H9 (cell line): ENCODE measurements at regions not wholly inside any gene's neighbourhood (a gene's known extent, or its start where the extent isn't known, plus 50 kb on each side); places are given as distances from the start of the nearest gene placed in this dataset.

Experiments
- DNase-seq: peaks from one replicate; pipeline ENCODE4 v3.0.0-alpha.2; 2017
- H2AFZ ChIP-seq: one replicate; pipeline ENCODE4 v1.6.1; 2013; ENCODE audit warnings: mild to moderate bottlenecking, low read length, control low read depth, moderate library complexity
- H2AK5ac ChIP-seq: 2 replicates; pipeline ENCODE4 v1.6.1; 2013; ENCODE audit warnings: low read length, control low read depth, mixed read lengths; ENCODE audit not compliant: insufficient read length
- H2BK120ac ChIP-seq: one replicate; pipeline ENCODE4 v1.6.1; 2013; ENCODE audit warnings: low read depth, mild to moderate bottlenecking, low read length, control low read depth, inconsistent platforms; ENCODE audit not compliant: poor library complexity, severe bottlenecking
- H2BK12ac ChIP-seq: 2 replicates; pipeline ENCODE4 v1.6.1; 2013; ENCODE audit warnings: low read length, control low read depth, mixed read lengths, low read depth; ENCODE audit not compliant: insufficient read length
- H2BK15ac ChIP-seq: 2 replicates; pipeline ENCODE4 v1.6.1; 2013; ENCODE audit warnings: low read depth, low read length, control low read depth
- H2BK20ac ChIP-seq: one replicate; pipeline ENCODE4 v1.6.1; 2013; ENCODE audit warnings: low read depth, mild to moderate bottlenecking, low read length, control low read depth, inconsistent platforms; ENCODE audit not compliant: poor library complexity, severe bottlenecking
- H2BK5ac ChIP-seq: 2 replicates; pipeline ENCODE4 v1.6.1; 2013; ENCODE audit warnings: low read length, control low read depth, mixed read lengths; ENCODE audit not compliant: insufficient read length
- H3K14ac ChIP-seq: 2 replicates; pipeline ENCODE4 v1.6.1; 2013; ENCODE audit warnings: low read length, control low read depth; ENCODE audit not compliant: insufficient read depth
- H3K18ac ChIP-seq: 2 replicates; pipeline ENCODE4 v1.6.1; 2013; ENCODE audit warnings: low read depth, mild to moderate bottlenecking, mixed read lengths, low read length, control low read depth; ENCODE audit not compliant: insufficient read length
- H3K23ac ChIP-seq: 2 replicates; pipeline ENCODE4 v1.6.1; 2013; ENCODE audit warnings: low read length, control low read depth, mixed read lengths, low read depth; ENCODE audit not compliant: insufficient read length
- H3K23me2 ChIP-seq: 2 replicates; pipeline ENCODE4 v1.6.1; 2013; ENCODE audit warnings: low read depth, mild to moderate bottlenecking, mixed read lengths, low read length, control low read depth; ENCODE audit not compliant: insufficient read length, poor library complexity, severe bottlenecking
- H3K27ac ChIP-seq: 2 replicates; pipeline ENCODE4 v1.5.1; 2013; ENCODE audit warnings: low read length, control low read depth, mixed read lengths, low read depth; ENCODE audit not compliant: insufficient read length
- H3K27me3 ChIP-seq: 2 replicates; pipeline ENCODE4 v1.6.1; 2013; ENCODE audit warnings: low read length, control low read depth, inconsistent platforms; ENCODE audit not compliant: insufficient read depth
- H3K4ac ChIP-seq: 2 replicates; pipeline ENCODE4 v1.6.1; 2013; ENCODE audit warnings: low read depth, mild to moderate bottlenecking, control low read depth, inconsistent platforms, low read length, moderate library complexity
- H3K4me1 ChIP-seq: 2 replicates; pipeline ENCODE4 v1.6.1; 2013; ENCODE audit warnings: low read length, control low read depth, inconsistent platforms; ENCODE audit not compliant: insufficient read depth
- H3K4me2 ChIP-seq: 2 replicates; pipeline ENCODE4 v1.6.1; 2013; ENCODE audit warnings: low read length, control low read depth, mixed read lengths; ENCODE audit not compliant: insufficient read length, insufficient read depth
- H3K56ac ChIP-seq: 2 replicates; pipeline ENCODE4 v1.6.1; 2013; ENCODE audit warnings: low read depth, mild to moderate bottlenecking, mixed read lengths, low read length, control low read depth; ENCODE audit not compliant: insufficient read length
- H3K79me1 ChIP-seq: 2 replicates; pipeline ENCODE4 v1.6.1; 2013; ENCODE audit warnings: low read depth, mild to moderate bottlenecking, moderate library complexity, low read length, control low read depth, inconsistent platforms; ENCODE audit not compliant: insufficient read depth, poor library complexity, severe bottlenecking
- H3K79me2 ChIP-seq: 2 replicates; pipeline ENCODE4 v1.6.1; 2013; ENCODE audit warnings: low read length, control low read depth, inconsistent platforms; ENCODE audit not compliant: insufficient read depth
- H3K9ac ChIP-seq: 2 replicates; pipeline ENCODE4 v1.6.1; 2013; ENCODE audit warnings: low read length, control low read depth, mixed read lengths; ENCODE audit not compliant: insufficient read length; ENCODE audit errors: extremely low read depth
- H3K9me3 ChIP-seq: one replicate; pipeline ENCODE4 v1.6.1; 2013; ENCODE audit warnings: low read depth, low read length, inconsistent platforms; ENCODE audit not compliant: control insufficient read depth
- H3T11ph ChIP-seq: one replicate; pipeline ENCODE4 v1.6.1; 2013; ENCODE audit warnings: mild to moderate bottlenecking, low read length, control low read depth, inconsistent platforms
- H4K20me1 ChIP-seq: one replicate; pipeline ENCODE4 v1.6.1; 2013; ENCODE audit not compliant: control insufficient read depth, insufficient read length, insufficient read depth
- H4K5ac ChIP-seq: 2 replicates; pipeline ENCODE4 v1.6.1; 2013; ENCODE audit warnings: low read depth, mild to moderate bottlenecking, mixed read lengths, low read length, control low read depth; ENCODE audit not compliant: insufficient read length
- H4K8ac ChIP-seq: replicated peaks from 2 replicates; pipeline ENCODE4 v1.6.1; 2013; ENCODE audit warnings: low read length, control low read depth, mixed read lengths, low read depth; ENCODE audit not compliant: insufficient read length
- H4K91ac ChIP-seq: 2 replicates; pipeline ENCODE4 v1.6.1; 2013; ENCODE audit warnings: low read depth, mild to moderate bottlenecking, moderate library complexity, mixed read lengths, low read length, control low read depth; ENCODE audit not compliant: insufficient read length
- H3K27ac Mint-ChIP-seq, 3 experiments: 2 replicates in 2 of 3; 3 replicates in 1 of 3; pipeline ENCODE4 v1.8.0; 2020 to 2021; ENCODE audit warnings: mixed read lengths in 3 of 3, mild to moderate bottlenecking in 1 of 3, moderate library complexity in 1 of 3
- H3K27me3 Mint-ChIP-seq: 2 replicates; pipeline ENCODE4 v1.8.0; 2021; ENCODE audit warnings: low read depth, mild to moderate bottlenecking, moderate library complexity, mixed read lengths
- H3K36me3 Mint-ChIP-seq, 3 experiments: 2 replicates in 2 of 3; 3 replicates in 1 of 3; pipeline ENCODE4 v1.8.0; 2020 to 2021; ENCODE audit warnings: low read depth in 3 of 3, mixed read lengths in 3 of 3; ENCODE audit not compliant: insufficient read depth in 1 of 3
- H3K4me1 Mint-ChIP-seq, 2 experiments: 2 replicates each; pipeline ENCODE4 v1.8.0; 2020; ENCODE audit warnings: mixed read lengths in 2 of 2
- H3K4me3 Mint-ChIP-seq, 2 experiments: 2 replicates in 1 of 2; 3 replicates in 1 of 2; pipeline ENCODE4 v1.8.0; 2020 to 2021; ENCODE audit warnings: mild to moderate bottlenecking in 2 of 2, mixed read lengths in 2 of 2, moderate library complexity in 1 of 2
- H3K9me3 Mint-ChIP-seq, 2 experiments: 2 replicates in 1 of 2; 3 replicates in 1 of 2; pipeline ENCODE4 v1.8.0; 2020; ENCODE audit warnings: mild to moderate bottlenecking in 2 of 2, mixed read lengths in 2 of 2, moderate library complexity in 1 of 2
- CTCF ChIP-seq: fragments of 200-600 bp; sonication (generic); conservative IDR thresholded peaks from 3 replicates; pipeline ENCODE4 v1.8.0; 2021; ENCODE audit warnings: antibody characterized with exemption, mild to moderate bottlenecking
- WGBS: extraction: QIAGEN DNeasy Blood & Tissue Kit; methylation state at CpG from one replicate; pipeline ENCODE4 v1.1.7; 2013; ENCODE audit warnings: missing lambda C conversion rate, low lambda C conversion rate, mixed read lengths; ENCODE audit not compliant: insufficient read length; ENCODE audit errors: extremely low coverage; 5-methylcytosine and 5-hydroxymethylcytosine counted together

- Histone ChIP-seq H3T11ph (no peak overlapping the region), H2AK5ac (no peak overlapping the region), H2BK15ac (no peak overlapping the region), H2BK12ac (no peak overlapping the region), H3K9ac (no peak overlapping the region), H2BK120ac (no peak overlapping the region), H2BK20ac (no peak overlapping the region), H4K20me1 (no peaks in the 10 kb centered on the region), H2AFZ (no peak overlapping the region), H3K9me3 (no peaks in the 10 kb centered on the region), H3K23ac (no peak overlapping the region), H3K4me1 (no peaks in the 10 kb centered on the region; the same call in 1 of the 2 replicates), H3K23me2 (no peaks in the 10 kb centered on the region), H3K79me1 (no peaks in the 10 kb centered on the region), H3K79me2 (no peaks in the 10 kb centered on the region), H3K4me2 (no peak overlapping the region), H3K18ac (no peak overlapping the region), H3K27ac (no peak overlapping the region), H2BK5ac (no peak overlapping the region), H4K8ac (no peak overlapping the region), H3K14ac (no peak overlapping the region), H3K27me3 (no peaks in the 10 kb centered on the region), H4K91ac (no peak overlapping the region), H3K56ac (no peak overlapping the region), H4K5ac (no peak overlapping the region), H3K4ac (no peak overlapping the region)
- peaks cover 4% of the 10 kb centered on the region for H3K27me3 Mint-ChIP-seq
- TF ChIP-seq CTCF: no peak
- H3K27ac Mint-ChIP-seq: peak overlapping the region in 1 of 3 experiments; percentile 16; a peak in 2 of 7 replicates
- H3K4me1 Mint-ChIP-seq: peaks cover 4 to 10% of the 10 kb centered on the region in 2 experiments; a peak in 2 of 4 replicates
- WGBS: no CpG with 5 or more reads among the region's 23 CpGs
- H3K4me3 Mint-ChIP-seq: no peak overlapping the region; a peak in 1 of 5 replicates
- no peaks in the 10 kb centered on the region for H3K36me3 Mint-ChIP-seq
- DNase-seq: no peak
- no peaks in the 10 kb centered on the region for H3K9me3 Mint-ChIP-seq
Observed at GRCh38 chr2:3126911-3127621, 250.6 kb downstream of the EIPR1 start.
